BE2C (cell line): ENCODE measurements at regions not wholly inside any gene's neighbourhood (a gene's known extent, or its start where the extent isn't known, plus 50 kb on each side); places are given as distances from the start of the nearest gene placed in this dataset.

Source experiments
- DNase-seq: peaks from one replicate; pipeline ENCODE4 v3.0.0-alpha.2; 2020
- H3K27me3 ChIP-seq: fragments of 250-450 bp; sonication (Bioruptor Pico); 2 replicates; pipeline ENCODE4 v1.5.1; 2020; ENCODE audit warnings: mild to moderate bottlenecking
- H3K36me3 ChIP-seq: fragments of 250-450 bp; sonication (Bioruptor Pico); 2 replicates; pipeline ENCODE4 v1.5.1; 2020; ENCODE audit warnings: mild to moderate bottlenecking
- H3K4me1 ChIP-seq: fragments of 250-450 bp; sonication (Bioruptor Pico); 2 replicates; pipeline ENCODE4 v1.5.1; 2020
- H3K4me3 ChIP-seq: 2 replicates; pipeline ENCODE4 v1.5.1; 2011; ENCODE audit warnings: low read depth, low read length
- H3K9me3 ChIP-seq: fragments of 250-450 bp; sonication (Bioruptor Pico); 2 replicates; pipeline ENCODE4 v1.5.1; 2020
- CTCF ChIP-seq: IDR thresholded peaks from 2 replicates; pipeline ENCODE4 v1.5.1; 2012; ENCODE audit warnings: mild to moderate bottlenecking, low read depth, low read length

GRCh38 chr10:120982507-120982906 lies 131.3 kb downstream of the WDR11 start:
- Histone ChIP-seq H3K4me1 (no peaks in the 10 kb centered on the region), H3K27me3 (peaks cover 4% of the 10 kb centered on the region; the same call in 1 of the 2 replicates), H3K36me3 (no peaks in the 10 kb centered on the region), H3K9me3 (no peaks in the 10 kb centered on the region), H3K4me3 (no peak overlapping the region)
- no peak for TF ChIP-seq CTCF
- DNase-seq = no peak

- Histone ChIP-seq H3K4me1 (no peaks in the 10 kb centered on the region), H3K36me3 (no peaks in the 10 kb centered on the region), H3K9me3 (no peaks in the 10 kb centered on the region), H3K4me3 (no peak overlapping the region), H3K27me3 (peaks cover 3% of the 10 kb centered on the region; the same call in 1 of the 2 replicates)
- no peak for TF ChIP-seq CTCF
- no peak for DNase-seq
These were observed 132.6 kb downstream of the WDR11 start for GRCh38 chr10:120983721-120984120.

GRCh38 chr10:120984221-120984620 lies 133.1 kb downstream of the WDR11 start:
- H3K9me3 ChIP-seq = no peaks in the 10 kb centered on the region
- no peak overlapping the region for H3K4me3 ChIP-seq
- no peaks in the 10 kb centered on the region for H3K36me3 ChIP-seq
- DNase-seq = no peak
- no peak for TF ChIP-seq CTCF
- H3K27me3 ChIP-seq = no peaks in the 10 kb centered on the region
- H3K4me1 ChIP-seq = no peaks in the 10 kb centered on the region

GRCh38 chr10:120987359-120987758 lies 136.2 kb downstream of the WDR11 start:
- no peak for DNase-seq
- H3K4me3 ChIP-seq = no peak overlapping the region

GRCh38 chr10:120988751-120989150 lies 137.6 kb downstream of the WDR11 start:
- DNase-seq = no peak
- TF ChIP-seq CTCF = no peak
- Histone ChIP-seq H3K36me3 (no peaks in the 10 kb centered on the region), H3K27me3 (no peaks in the 10 kb centered on the region), H3K9me3 (no peaks in the 10 kb centered on the region), H3K4me1 (no peaks in the 10 kb centered on the region), H3K4me3 (no peak overlapping the region)

More at GRCh38 chr10:120987359-120987758, 136.2 kb downstream of the WDR11 start:
- H3K36me3 ChIP-seq = no peaks in the 10 kb centered on the region
- no peaks in the 10 kb centered on the region for H3K9me3 ChIP-seq
- no peaks in the 10 kb centered on the region for H3K4me1 ChIP-seq
- H3K27me3 ChIP-seq = no peaks in the 10 kb centered on the region
- no peak for TF ChIP-seq CTCF

GRCh38 chr10:120989279-120989678 lies 138.1 kb downstream of the WDR11 start:
- DNase-seq = no peak
- Histone ChIP-seq H3K9me3 (no peaks in the 10 kb centered on the region), H3K27me3 (no peaks in the 10 kb centered on the region), H3K36me3 (no peaks in the 10 kb centered on the region), H3K4me3 (no peak overlapping the region), H3K4me1 (no peaks in the 10 kb centered on the region)
- no peak for TF ChIP-seq CTCF
